Activated CD4-positive, alpha-beta memory T cell treated with anti-CD3 and anti-CD28 coated beads, Interleukin-2, amount 10 ng/mL, durations not matched to agents 7 days and 5 days (primary cell): ENCODE measurements at regions not wholly inside any gene's neighbourhood (a gene's known extent, or its start where the extent isn't known, plus 50 kb on each side); places are given as distances from the start of the nearest gene placed in this dataset.

Experiments
- CTCF ChIA-PET: fragments of 350-600 bp; sonication (Branson Sonifier 250); formaldehyde crosslinking; loops from one replicate; lab custom pipeline; 2021; ENCODE audit warnings: antibody characterized with exemption, inconsistent platforms; lab: Charles Lee
- POLR2A ChIA-PET: fragments of 350-600 bp; sonication (Branson Sonifier 250); formaldehyde crosslinking; loops from one replicate; lab custom pipeline; 2021; ENCODE audit warnings: antibody characterized with exemption; lab: Charles Lee
- DNase-seq: peaks from one replicate; pipeline ENCODE4 v3.0.0-alpha.2; 2020
- H3K27ac Mint-ChIP-seq: one replicate; pipeline ENCODE4 v1.8.0; 2021; ENCODE audit warnings: mild to moderate bottlenecking, mixed read lengths
- H3K27me3 Mint-ChIP-seq: one replicate; pipeline ENCODE4 v1.8.0; 2021; ENCODE audit warnings: mixed read lengths
- H3K36me3 Mint-ChIP-seq: one replicate; pipeline ENCODE4 v1.8.0; 2021; ENCODE audit warnings: low read depth, mixed read lengths
- H3K4me1 Mint-ChIP-seq: one replicate; pipeline ENCODE4 v1.8.0; 2021; ENCODE audit warnings: mixed read lengths
- H3K4me3 Mint-ChIP-seq: one replicate; pipeline ENCODE4 v1.8.0; 2021; ENCODE audit warnings: mild to moderate bottlenecking, mixed read lengths
- H3K9me3 Mint-ChIP-seq: one replicate; pipeline ENCODE4 v1.8.0; 2021; ENCODE audit warnings: mixed read lengths

- ChIA-PET CTCF (no interaction called here), POLR2A (no interaction called here)
- no peaks in the 10 kb centered on the region for H3K36me3 Mint-ChIP-seq
- H3K9me3 Mint-ChIP-seq = no peaks in the 10 kb centered on the region
- no peak overlapping the region for H3K4me3 Mint-ChIP-seq
- H3K27me3 Mint-ChIP-seq = peaks cover 11% of the 10 kb centered on the region
- H3K4me1 Mint-ChIP-seq = no peaks in the 10 kb centered on the region
- no peak for DNase-seq
- H3K27ac Mint-ChIP-seq = no peak overlapping the region
Measured at GRCh38 chr1:22255341-22256212, 112.7 kb upstream of the WNT4 start.

- Mint-ChIP-seq H3K27me3 (peaks cover 15% of the 10 kb centered on the region), H3K4me1 (no peaks in the 10 kb centered on the region), H3K4me3 (no peak overlapping the region), H3K27ac (no peak overlapping the region), H3K9me3 (no peaks in the 10 kb centered on the region), H3K36me3 (no peaks in the 10 kb centered on the region)
- ChIA-PET POLR2A (no interaction called here), CTCF (no interaction called here)
- no peak for DNase-seq
Measured at GRCh38 chr1:22256213-22256512, 113.3 kb upstream of the WNT4 start.

GRCh38 chr1:22257290-22258275 lies 114.7 kb upstream of the WNT4 start:
- H3K27ac Mint-ChIP-seq = no peak overlapping the region
- H3K4me1 Mint-ChIP-seq = no peaks in the 10 kb centered on the region
- ChIA-PET POLR2A (no interaction called here), CTCF (no interaction called here)
- no peak overlapping the region for H3K4me3 Mint-ChIP-seq
- peaks cover 11% of the 10 kb centered on the region for H3K27me3 Mint-ChIP-seq
- no peaks in the 10 kb centered on the region for H3K9me3 Mint-ChIP-seq
- no peak for DNase-seq
- no peaks in the 10 kb centered on the region for H3K36me3 Mint-ChIP-seq

- no peaks in the 10 kb centered on the region for H3K4me1 Mint-ChIP-seq
- peaks cover 5% of the 10 kb centered on the region for H3K27me3 Mint-ChIP-seq
- no peaks in the 10 kb centered on the region for H3K36me3 Mint-ChIP-seq
Measured at GRCh38 chr1:22258698-22259097, 115.8 kb upstream of the WNT4 start.

GRCh38 chr1:22259551-22260282 lies 116.8 kb upstream of the WNT4 start:
- H3K4me3 Mint-ChIP-seq = no peak overlapping the region
- no peaks in the 10 kb centered on the region for H3K9me3 Mint-ChIP-seq
- ChIA-PET CTCF (no interaction called here), POLR2A (no interaction called here)
- H3K36me3 Mint-ChIP-seq = no peaks in the 10 kb centered on the region
- no peak overlapping the region for H3K27ac Mint-ChIP-seq
- no peaks in the 10 kb centered on the region for H3K4me1 Mint-ChIP-seq
- H3K27me3 Mint-ChIP-seq = peaks cover 5% of the 10 kb centered on the region
- no peak for DNase-seq

More at GRCh38 chr1:22258698-22259097, 115.8 kb upstream of the WNT4 start:
- Mint-ChIP-seq H3K9me3 (no peaks in the 10 kb centered on the region), H3K27ac (no peak overlapping the region), H3K4me3 (no peak overlapping the region)
- DNase-seq = no peak
- CTCF ChIA-PET = no interaction called here
- POLR2A ChIA-PET = no interaction called here

- H3K4me1 Mint-ChIP-seq = no peaks in the 10 kb centered on the region
- DNase-seq = no peak
- POLR2A ChIA-PET = no interaction called here
- CTCF ChIA-PET = no interaction called here
- no peaks in the 10 kb centered on the region for H3K9me3 Mint-ChIP-seq
- H3K27me3 Mint-ChIP-seq = peaks cover 5% of the 10 kb centered on the region
- H3K36me3 Mint-ChIP-seq = no peaks in the 10 kb centered on the region
- H3K27ac Mint-ChIP-seq = no peak overlapping the region
- no peak overlapping the region for H3K4me3 Mint-ChIP-seq
Measured at GRCh38 chr1:22260860-22261432, 118.0 kb upstream of the WNT4 start.

GRCh38 chr1:22261580-22261979 lies 118.7 kb upstream of the WNT4 start:
- Mint-ChIP-seq H3K27ac (no peak overlapping the region), H3K36me3 (no peaks in the 10 kb centered on the region), H3K4me3 (no peak overlapping the region), H3K27me3 (peaks cover 5% of the 10 kb centered on the region), H3K4me1 (no peaks in the 10 kb centered on the region), H3K9me3 (no peaks in the 10 kb centered on the region)
- CTCF ChIA-PET = no interaction called here
- no peak for DNase-seq
- POLR2A ChIA-PET = no interaction called here

GRCh38 chr1:22262583-22262982 lies 119.7 kb upstream of the WNT4 start:
- Mint-ChIP-seq H3K9me3 (no peaks in the 10 kb centered on the region), H3K27ac (no peak overlapping the region), H3K4me3 (no peak overlapping the region), H3K36me3 (no peaks in the 10 kb centered on the region), H3K27me3 (peaks cover 5% of the 10 kb centered on the region), H3K4me1 (no peaks in the 10 kb centered on the region)
- DNase-seq = no peak
- CTCF ChIA-PET = no interaction called here
- POLR2A ChIA-PET = no interaction called here

GRCh38 chr1:22263359-22263758 lies 120.5 kb upstream of the WNT4 start:
- Mint-ChIP-seq H3K9me3 (no peaks in the 10 kb centered on the region), H3K36me3 (no peaks in the 10 kb centered on the region), H3K27ac (no peak overlapping the region), H3K4me1 (no peaks in the 10 kb centered on the region), H3K27me3 (peaks cover 5% of the 10 kb centered on the region), H3K4me3 (no peak overlapping the region)
- POLR2A ChIA-PET = no interaction called here
- CTCF ChIA-PET = no interaction called here
- no peak for DNase-seq

GRCh38 chr1:22264464-22265341 lies 121.8 kb upstream of the WNT4 start:
- Mint-ChIP-seq H3K36me3 (no peaks in the 10 kb centered on the region), H3K4me1 (no peaks in the 10 kb centered on the region), H3K4me3 (no peak overlapping the region), H3K27ac (no peak overlapping the region), H3K9me3 (no peaks in the 10 kb centered on the region), H3K27me3 (peaks cover 5% of the 10 kb centered on the region)
- no peak for DNase-seq
- ChIA-PET CTCF (interaction anchor here (0.6 kb wide), 1 partner anchor 134 kb away, joined by 4 read pairs; no protein-coding TSS in a partner anchor), POLR2A (no interaction called here)

GRCh38 chr1:22266141-22266540 lies 123.2 kb upstream of the WNT4 start:
- Mint-ChIP-seq H3K9me3 (no peaks in the 10 kb centered on the region), H3K27ac (no peak overlapping the region), H3K36me3 (no peaks in the 10 kb centered on the region), H3K4me3 (no peak overlapping the region), H3K4me1 (no peaks in the 10 kb centered on the region), H3K27me3 (no peaks in the 10 kb centered on the region)
- CTCF ChIA-PET = no interaction called here
- no peak for DNase-seq
- POLR2A ChIA-PET = no interaction called here
